ENCODE measurements at regions not wholly inside any gene's neighbourhood (a gene's known extent, or its start where the extent isn't known, plus 50 kb on each side); places are given as distances from the start of the nearest gene placed in this dataset.

GRCh38 chr18:27860011-27860410 lies 316.9 kb downstream of the CDH2 start:
- no peak for DNase-seq
- no peak for TF ChIP-seq POLR2AphosphoS5 (IDR thresholded peaks at IDR 0.05)
- no peak for TF ChIP-seq POLR2A (IDR thresholded peaks at IDR 0.05)
- TF ChIP-seq CTCF (IDR thresholded peaks at IDR 0.05 in 8 of 11, conservative IDR thresholded peaks at IDR 0.05 in 3 of 11), result no peak
- Histone ChIP-seq H3K4me3 (no peak overlapping the region), H3K27ac (no peak overlapping the region), H3K36me3 (no peaks in the 10 kb centered on the region), H3K9me3 (no peaks in the 10 kb centered on the region), H3K27me3 (replicated peaks in 1 of 7) (no peaks in the 10 kb centered on the region), H3K4me1 (no peaks in the 10 kb centered on the region)
- intact Hi-C loops (cut with DNase I; ENCODE audit: low total_unique reads), result no loop called here
- 60 to 65% (median 64%) methylated on average over 4 of the region's 4 CpGs for WGBS, 5 donors

- no peak for DNase-seq
- intact Hi-C loops (cut with DNase I; ENCODE audit: low total_unique reads), result no loop called here
- Histone ChIP-seq H3K4me3 (no peak overlapping the region), H3K9me3 (peaks cover 0 to 16% (median 4%) of the 10 kb centered on the region in 8 donors), H3K27me3 (replicated peaks in 1 of 7) (no peaks in the 10 kb centered on the region), H3K4me1 (no peaks in the 10 kb centered on the region), H3K36me3 (no peaks in the 10 kb centered on the region), H3K27ac (no peak overlapping the region)
- TF ChIP-seq POLR2A (IDR thresholded peaks at IDR 0.05) (no peak), POLR2AphosphoS5 (IDR thresholded peaks at IDR 0.05) (no peak), CTCF (IDR thresholded peaks at IDR 0.05 in 8 of 11, conservative IDR thresholded peaks at IDR 0.05 in 3 of 11) (no peak)
- WGBS, 5 donors, result 81 to 94% (median 90%) methylated on average over 1 of the region's 1 CpG
Measured at GRCh38 chr18:27856820-27857219, 320.1 kb downstream of the CDH2 start.

DNA sequence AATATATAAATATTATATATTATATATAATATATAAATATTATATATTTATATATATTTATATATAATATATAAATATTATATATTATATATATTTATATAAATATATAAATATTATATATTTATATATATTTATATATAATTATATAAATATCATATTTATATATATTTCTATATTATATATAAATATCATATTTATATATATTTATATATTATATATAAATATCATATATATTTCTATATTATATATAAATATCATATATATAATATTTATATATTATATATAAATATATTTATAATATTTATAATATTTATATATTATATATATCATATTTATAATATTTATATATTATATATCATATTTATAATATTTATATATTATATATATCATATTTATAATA lies 321.4 kb downstream of the CDH2 start:
- Histone ChIP-seq H3K27me3 (replicated peaks in 1 of 7) (no peaks in the 10 kb centered on the region), H3K27ac (no peak overlapping the region), H3K9me3 (peaks cover 0 to 16% (median 4%) of the 10 kb centered on the region in 8 donors), H3K4me3 (no peak overlapping the region), H3K36me3 (no peaks in the 10 kb centered on the region), H3K4me1 (no peaks in the 10 kb centered on the region)
- TF ChIP-seq POLR2AphosphoS5 (IDR thresholded peaks at IDR 0.05) (no peak), POLR2A (IDR thresholded peaks at IDR 0.05) (no peak), CTCF (IDR thresholded peaks at IDR 0.05 in 8 of 11, conservative IDR thresholded peaks at IDR 0.05 in 3 of 11) (no peak)
- intact Hi-C loops (cut with DNase I; ENCODE audit: low total_unique reads), result no loop called here
- DNase-seq, result no peak

DNA sequence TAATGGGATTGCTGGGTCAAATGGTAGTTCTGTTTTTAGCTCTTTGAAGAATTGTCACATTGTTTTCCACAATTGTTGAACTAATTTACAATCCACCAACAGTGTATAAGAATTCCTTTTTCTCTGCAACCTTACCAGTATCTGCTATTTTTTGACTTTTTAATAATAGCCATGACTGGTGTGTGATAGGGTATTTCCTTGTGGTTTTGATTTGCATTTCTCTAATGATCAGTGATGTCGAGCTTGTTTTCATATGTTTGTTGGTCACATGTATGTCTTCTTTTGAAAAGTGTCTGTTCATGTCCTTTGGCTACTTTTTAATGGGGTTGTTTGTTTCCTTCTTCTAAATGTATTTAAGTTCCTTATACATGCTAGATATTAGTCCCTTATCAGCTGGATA lies 322.3 kb downstream of the CDH2 start:
- 63 to 88% (median 84%) methylated on average over 1 of the region's 1 CpG for WGBS, 5 donors
- no peaks in the 10 kb centered on the region for H3K4me1 ChIP-seq
- H3K27ac ChIP-seq, result no peak overlapping the region
- DNase-seq, result no peak
- TF ChIP-seq POLR2A (IDR thresholded peaks at IDR 0.05), result no peak
- no peak for TF ChIP-seq CTCF (IDR thresholded peaks at IDR 0.05 in 8 of 11, conservative IDR thresholded peaks at IDR 0.05 in 3 of 11)
- no peak for TF ChIP-seq POLR2AphosphoS5 (IDR thresholded peaks at IDR 0.05)
- intact Hi-C loops (cut with DNase I; ENCODE audit: low total_unique reads), result no loop called here
- no peaks in the 10 kb centered on the region for H3K27me3 ChIP-seq (replicated peaks in 1 of 7)
- peaks cover 0 to 17% (median 4%) of the 10 kb centered on the region in 8 donors for H3K9me3 ChIP-seq
- no peak overlapping the region for H3K4me3 ChIP-seq
- no peaks in the 10 kb centered on the region for H3K36me3 ChIP-seq

All from spleen (tissue), 11 donors.